ENCODE measurements at regions not wholly inside any gene's neighbourhood (a gene's known extent, or its start where the extent isn't known, plus 50 kb on each side); places are given as distances from the start of the nearest gene placed in this dataset.

- H3K14ac ChIP-seq (ENCODE audit: insufficient read depth, low read length), result no peak overlapping the region
- H2AFZ ChIP-seq (ENCODE audit: low read length), result no peak overlapping the region
- H2BK120ac ChIP-seq (ENCODE audit: low read depth, low read length, poor library complexity, severe bottlenecking), result no peak overlapping the region
- H3K9me3 ChIP-seq (ENCODE audit: control insufficient read depth, low read depth, low read length), result no peaks in the 10 kb centered on the region
- H3K27ac ChIP-seq (ENCODE audit: insufficient read length, low read depth, low read length), result no peak overlapping the region
- H3K79me2 ChIP-seq (ENCODE audit: insufficient read depth, low read length), result no peaks in the 10 kb centered on the region
- no peak overlapping the region for H3K9ac ChIP-seq (ENCODE audit: extremely low read depth, insufficient read length, low read length)
- no peak overlapping the region for H3K23ac ChIP-seq (ENCODE audit: insufficient read length, low read depth, low read length)
- no peak overlapping the region for H3K18ac ChIP-seq (ENCODE audit: insufficient read length, low read depth, low read length)
- Mint-ChIP-seq H3K27ac (no peak overlapping the region), H3K4me1 (no peaks in the 10 kb centered on the region), H3K36me3 (ENCODE audit: insufficient read depth in 1 of 3, low read depth in 3 of 3) (peaks cover 0 to 2% (median 0%) of the 10 kb centered on the region in 3 experiments; a peak in 2 of 7 replicates), H3K9me3 (no peaks in the 10 kb centered on the region; a peak in 1 of 5 replicates), H3K27me3 (ENCODE audit: low read depth) (no peaks in the 10 kb centered on the region; the same call in 1 of the 2 replicates), H3K4me3 (no peak overlapping the region)
- no peaks in the 10 kb centered on the region for H4K20me1 ChIP-seq (ENCODE audit: control insufficient read depth, insufficient read depth, insufficient read length)
- no peak overlapping the region for H3K4ac ChIP-seq (ENCODE audit: low read depth, low read length)
- H3K79me1 ChIP-seq (ENCODE audit: insufficient read depth, low read depth, low read length, poor library complexity, severe bottlenecking), result no peaks in the 10 kb centered on the region
- no peak overlapping the region for H2BK15ac ChIP-seq (ENCODE audit: low read depth, low read length)
- no peak for DNase-seq
- H3T11ph ChIP-seq (ENCODE audit: low read length), result no peak overlapping the region
- H2BK5ac ChIP-seq (ENCODE audit: insufficient read length, low read length), result no peak overlapping the region
- H4K8ac ChIP-seq (replicated peaks; ENCODE audit: insufficient read length, low read depth, low read length), result no peak overlapping the region
- H2BK12ac ChIP-seq (ENCODE audit: insufficient read length, low read depth, low read length), result no peak overlapping the region
- TF ChIP-seq, protein P1, sequence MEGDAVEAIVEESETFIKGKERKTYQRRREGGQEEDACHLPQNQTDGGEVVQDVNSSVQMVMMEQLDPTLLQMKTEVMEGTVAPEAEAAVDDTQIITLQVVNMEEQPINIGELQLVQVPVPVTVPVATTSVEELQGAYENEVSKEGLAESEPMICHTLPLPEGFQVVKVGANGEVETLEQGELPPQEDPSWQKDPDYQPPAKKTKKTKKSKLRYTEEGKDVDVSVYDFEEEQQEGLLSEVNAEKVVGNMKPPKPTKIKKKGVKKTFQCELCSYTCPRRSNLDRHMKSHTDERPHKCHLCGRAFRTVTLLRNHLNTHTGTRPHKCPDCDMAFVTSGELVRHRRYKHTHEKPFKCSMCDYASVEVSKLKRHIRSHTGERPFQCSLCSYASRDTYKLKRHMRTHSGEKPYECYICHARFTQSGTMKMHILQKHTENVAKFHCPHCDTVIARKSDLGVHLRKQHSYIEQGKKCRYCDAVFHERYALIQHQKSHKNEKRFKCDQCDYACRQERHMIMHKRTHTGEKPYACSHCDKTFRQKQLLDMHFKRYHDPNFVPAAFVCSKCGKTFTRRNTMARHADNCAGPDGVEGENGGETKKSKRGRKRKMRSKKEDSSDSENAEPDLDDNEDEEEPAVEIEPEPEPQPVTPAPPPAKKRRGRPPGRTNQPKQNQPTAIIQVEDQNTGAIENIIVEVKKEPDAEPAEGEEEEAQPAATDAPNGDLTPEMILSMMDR (conservative IDR thresholded peaks at IDR 0.05), result no peak
- no peak overlapping the region for H3K4me2 ChIP-seq (ENCODE audit: insufficient read depth, insufficient read length, low read length)
- H4K5ac ChIP-seq (ENCODE audit: insufficient read length, low read depth, low read length), result no peak overlapping the region
- H3K27me3 ChIP-seq (ENCODE audit: insufficient read depth, low read length), result no peaks in the 10 kb centered on the region
- no peak overlapping the region for H2BK20ac ChIP-seq (ENCODE audit: low read depth, low read length, poor library complexity, severe bottlenecking)
- no peak overlapping the region for H2AK5ac ChIP-seq (ENCODE audit: insufficient read length, low read length)
- no peaks in the 10 kb centered on the region for H3K23me2 ChIP-seq (ENCODE audit: insufficient read length, low read depth, low read length, poor library complexity, severe bottlenecking)
- WGBS (ENCODE audit: extremely low coverage, insufficient read length, low lambda C conversion rate), result no CpG with 5 or more reads among the region's 1 CpG
- H3K4me1 ChIP-seq (ENCODE audit: insufficient read depth, low read length), result no peaks in the 10 kb centered on the region
- H4K91ac ChIP-seq (ENCODE audit: insufficient read length, low read depth, low read length), result no peak overlapping the region
- H3K56ac ChIP-seq (ENCODE audit: insufficient read length, low read depth, low read length), result no peak overlapping the region
Observed at GRCh38 chr4:158444621-158445020, 77.1 kb upstream of the RXFP1 start.

Measured in H9 (cell line).